SHP77 treated with DMSO at 0.1 percent for 48 hours (cell line): ENCODE measurements at regions not wholly inside any gene's neighbourhood (a gene's known extent, or its start where the extent isn't known, plus 50 kb on each side); places are given as distances from the start of the nearest gene placed in this dataset.
"Not testable (repeated sequence)": the region's sequence is repeated elsewhere in the genome, so short reads cannot be mapped to it uniquely, and the experiment has no call there.

Experiments used
- DNase-seq: peaks from one replicate; lab custom pipeline; 2025; lab: John Stamatoyannopoulos, UW

- DNase-seq = no peak
Observed at GRCh38 chr10:80949785-80950184, 412.1 kb downstream of the SH2D4B start.

DNA sequence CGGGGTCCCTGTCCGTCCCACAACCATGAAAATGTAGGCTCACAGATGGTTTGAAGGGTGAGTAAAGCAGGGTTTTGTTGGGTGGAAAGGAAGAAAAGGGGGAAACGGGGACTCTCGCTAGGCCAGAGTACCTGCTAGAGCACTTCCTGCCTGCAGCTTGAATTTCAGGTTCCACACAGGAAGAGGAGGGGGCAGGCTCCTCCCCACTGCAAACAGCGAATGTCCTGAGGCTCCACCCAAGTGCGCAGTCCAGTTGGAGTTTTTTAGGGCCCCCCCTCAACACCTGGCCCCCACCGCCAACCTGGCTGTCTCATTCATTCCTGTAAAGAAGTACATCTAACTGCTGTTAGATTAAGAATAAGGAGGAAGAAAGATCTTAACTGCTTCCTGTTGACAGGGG is 414.7 kb downstream of the SH2D4B start:
- no peak for DNase-seq

DNA sequence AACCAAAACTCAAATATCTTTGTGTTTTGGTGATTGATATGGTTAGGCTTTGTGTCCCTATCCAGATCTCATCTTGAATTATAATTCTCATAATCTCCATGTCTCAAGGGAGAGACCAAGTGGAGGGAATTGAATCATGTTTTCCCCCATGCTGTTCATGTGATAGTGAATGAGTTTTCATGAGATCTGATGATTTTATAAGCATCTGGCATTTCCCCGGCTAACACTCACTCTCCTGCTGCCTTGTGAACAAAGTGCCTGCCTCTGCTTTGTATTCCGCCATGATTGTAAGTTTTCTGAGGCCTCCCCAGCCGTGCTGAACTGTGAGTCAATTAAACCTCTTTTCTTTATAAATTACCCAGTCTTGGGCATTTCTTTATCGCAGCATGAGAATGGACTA is 419.5 kb downstream of the SH2D4B start:
- DNase-seq = no peak

DNA sequence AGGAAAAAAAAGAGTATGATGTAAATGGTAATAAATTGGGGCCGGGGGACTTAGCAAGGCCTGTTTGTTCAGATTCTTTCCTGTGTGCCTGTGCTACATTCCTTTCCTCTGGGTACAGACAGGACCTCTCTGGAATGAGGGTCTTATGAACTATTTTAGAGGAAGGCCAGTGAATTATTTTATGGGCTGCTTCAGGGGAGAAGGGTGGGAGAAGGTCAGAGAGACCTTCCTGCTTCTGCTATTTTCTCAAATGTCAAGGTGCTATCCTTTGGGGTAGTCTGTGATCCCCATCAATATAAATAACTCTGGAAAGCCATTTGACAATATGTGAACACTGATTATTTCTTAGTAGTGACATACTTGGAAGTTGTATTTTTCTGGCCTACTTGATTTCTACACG is 426.5 kb downstream of the SH2D4B start:
- DNase-seq = no peak

DNA sequence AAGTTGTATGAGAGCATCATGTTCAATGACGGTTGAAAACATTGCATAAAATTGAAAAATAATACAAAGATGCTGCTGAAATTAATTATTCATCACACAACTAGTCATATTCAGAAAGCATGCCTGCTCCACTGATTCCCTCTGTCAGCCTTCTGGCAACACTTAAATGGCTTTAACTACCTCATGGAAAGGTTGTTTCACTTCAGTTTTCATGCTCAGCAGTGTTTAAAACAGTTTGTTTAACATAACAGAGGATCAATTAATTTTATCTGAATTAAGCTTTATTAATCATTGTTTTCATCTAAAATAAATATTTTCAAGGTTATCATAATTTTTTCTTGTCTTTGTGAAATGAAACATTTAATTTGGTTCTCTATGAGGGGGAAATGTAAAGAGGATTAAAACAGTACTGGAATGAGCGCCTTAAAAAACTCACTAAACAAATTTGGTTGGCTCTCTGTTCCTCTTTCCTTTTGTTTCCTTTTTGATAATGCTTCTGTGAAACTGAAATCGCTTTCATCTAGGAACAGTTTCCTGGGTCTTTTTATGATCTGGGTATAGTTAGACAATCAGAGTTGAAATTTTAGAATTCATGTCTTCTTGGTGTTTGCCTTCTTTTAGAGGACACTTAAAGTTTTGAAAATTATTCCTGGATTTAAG is 427.4 kb downstream of the SH2D4B start:
- no peak for DNase-seq

- no peak for DNase-seq
Observed at GRCh38 chr10:80966326-80966986, 428.8 kb downstream of the SH2D4B start.

DNA sequence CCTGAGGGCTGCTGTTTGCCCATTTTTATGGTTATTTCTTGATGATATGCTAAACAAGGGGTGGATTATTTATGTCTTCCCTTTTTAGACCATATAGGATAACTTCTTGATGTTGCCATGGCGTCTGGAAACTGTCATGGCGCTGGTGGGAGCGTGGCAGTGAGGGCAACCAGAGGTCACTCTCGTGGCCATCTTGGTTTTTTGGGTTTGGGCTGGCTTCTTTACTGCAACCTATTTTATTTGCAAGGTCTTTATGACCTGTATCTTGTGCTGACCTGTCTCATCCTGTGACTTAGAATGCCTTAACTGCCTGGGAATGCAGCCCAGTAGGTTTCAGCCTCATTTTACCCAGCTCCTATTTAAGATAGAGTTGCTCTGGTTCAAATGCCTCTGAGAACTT is 429.7 kb downstream of the SH2D4B start:
- DNase-seq = not testable (repeated sequence)

- no peak for DNase-seq
Observed at GRCh38 chr10:80968903-80969302, 431.2 kb downstream of the SH2D4B start.

- DNase-seq = no peak
Observed at GRCh38 chr10:80971461-80971860, 433.8 kb downstream of the SH2D4B start.

DNA sequence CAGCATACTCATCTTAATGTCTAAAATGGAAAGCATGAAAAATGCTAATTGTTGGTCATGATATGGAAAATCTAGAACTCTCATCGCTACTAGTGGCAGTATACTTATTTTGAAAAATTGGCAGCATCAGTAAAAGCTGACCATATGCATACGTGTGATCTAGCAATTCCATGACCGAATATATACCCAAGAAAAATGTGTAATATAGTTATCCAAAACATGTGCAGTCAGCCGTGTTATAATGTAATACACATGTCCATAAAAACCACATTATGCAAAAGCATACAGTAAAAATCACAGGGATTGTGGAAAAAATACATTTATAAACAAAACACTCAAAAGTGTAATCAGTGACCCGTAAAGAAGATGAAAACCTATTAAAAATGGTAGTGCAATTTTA is 439.0 kb downstream of the SH2D4B start:
- no peak for DNase-seq

DNA sequence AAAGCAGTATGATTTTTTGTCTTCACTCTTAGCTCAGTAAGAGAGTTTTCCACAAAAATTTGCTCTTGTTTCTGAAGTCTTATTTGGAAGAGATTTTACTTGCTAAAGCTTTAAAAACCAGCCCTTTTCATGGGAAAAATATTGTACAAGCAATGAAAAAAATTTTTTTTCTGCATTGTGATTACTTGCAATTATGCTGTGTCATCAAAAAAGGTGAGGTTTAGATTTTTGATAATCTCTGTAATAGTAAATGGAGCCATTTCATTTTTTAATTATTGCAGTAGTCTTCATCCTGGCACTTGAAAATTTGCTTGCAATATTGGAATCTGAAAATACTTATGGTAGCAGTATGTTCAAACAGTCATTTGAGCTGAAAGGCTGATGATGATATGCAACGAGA is 447.4 kb downstream of the SH2D4B start:
- no peak for DNase-seq

DNA sequence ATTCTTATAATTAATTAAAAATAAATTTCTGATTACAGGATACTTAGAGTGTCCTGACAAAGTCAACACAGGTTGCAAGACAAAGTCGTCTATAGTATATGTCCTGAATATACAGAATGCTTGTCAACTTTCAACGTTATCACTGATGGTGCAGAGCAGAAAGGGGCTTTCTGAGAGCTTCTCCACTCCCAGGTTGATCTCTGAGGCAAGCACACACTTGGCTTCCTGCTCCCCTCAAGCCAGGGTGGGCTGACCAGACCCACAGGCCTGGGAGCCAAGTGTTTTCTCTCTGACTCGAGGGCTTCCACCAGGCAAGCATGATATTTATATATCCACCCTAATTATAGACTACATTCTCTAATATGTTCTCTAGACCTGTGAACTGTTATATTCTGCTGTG is 448.9 kb downstream of the SH2D4B start:
- no peak for DNase-seq

DNA sequence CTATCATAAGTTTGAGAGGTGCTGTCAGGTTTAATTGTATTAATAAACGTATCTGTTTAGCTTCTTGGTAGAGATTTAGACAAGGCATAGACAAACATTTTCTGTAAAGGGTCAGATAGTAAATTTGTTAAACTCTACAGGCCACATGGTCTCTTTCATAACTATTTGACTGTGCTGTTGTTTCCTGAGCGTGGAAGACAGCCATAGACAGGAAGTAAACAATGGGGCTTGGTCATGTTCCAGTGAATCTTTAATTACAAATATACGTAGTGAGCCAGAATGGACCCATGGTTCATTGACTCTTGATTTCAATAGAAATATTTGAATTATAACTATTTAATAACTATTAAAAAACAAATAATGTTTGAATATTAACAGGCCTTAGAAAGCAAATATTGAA is 451.1 kb downstream of the SH2D4B start:
- DNase-seq = no peak

- DNase-seq = no peak
Observed at GRCh38 chr10:80996615-80997193, 459.0 kb downstream of the SH2D4B start.

GRCh38 chr10:81000781-81001180 is 463.1 kb downstream of the SH2D4B start:
- DNase-seq = no peak

DNA sequence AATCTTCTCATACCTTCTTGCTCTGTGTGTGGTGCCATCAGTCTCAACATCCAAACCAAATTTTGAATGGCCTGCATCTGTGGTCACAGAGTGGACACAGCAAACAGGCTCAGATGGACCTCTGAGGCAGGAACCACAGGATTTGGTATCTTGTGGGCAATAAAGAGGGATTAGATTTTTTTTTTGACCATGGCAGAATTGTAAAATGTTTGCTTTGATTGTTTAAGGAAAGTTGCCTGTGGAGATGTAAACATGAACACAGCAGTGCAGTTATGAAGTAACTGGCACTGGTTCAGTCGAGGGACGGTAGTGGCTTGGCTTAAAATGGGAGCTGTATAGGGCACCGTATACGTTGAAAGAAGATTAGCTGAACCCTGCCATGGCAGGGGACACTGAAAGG is 464.7 kb downstream of the SH2D4B start:
- DNase-seq = no peak

GRCh38 chr10:81007872-81008271 is 470.2 kb downstream of the SH2D4B start:
- DNase-seq = no peak

- DNase-seq = no peak
Observed at GRCh38 chr10:81008726-81009125, 471.0 kb downstream of the SH2D4B start.

GRCh38 chr10:81009296-81009695 is 471.6 kb downstream of the SH2D4B start:
- DNase-seq = no peak

GRCh38 chr10:81013771-81014170 is 476.1 kb downstream of the SH2D4B start:
- no peak for DNase-seq

DNA sequence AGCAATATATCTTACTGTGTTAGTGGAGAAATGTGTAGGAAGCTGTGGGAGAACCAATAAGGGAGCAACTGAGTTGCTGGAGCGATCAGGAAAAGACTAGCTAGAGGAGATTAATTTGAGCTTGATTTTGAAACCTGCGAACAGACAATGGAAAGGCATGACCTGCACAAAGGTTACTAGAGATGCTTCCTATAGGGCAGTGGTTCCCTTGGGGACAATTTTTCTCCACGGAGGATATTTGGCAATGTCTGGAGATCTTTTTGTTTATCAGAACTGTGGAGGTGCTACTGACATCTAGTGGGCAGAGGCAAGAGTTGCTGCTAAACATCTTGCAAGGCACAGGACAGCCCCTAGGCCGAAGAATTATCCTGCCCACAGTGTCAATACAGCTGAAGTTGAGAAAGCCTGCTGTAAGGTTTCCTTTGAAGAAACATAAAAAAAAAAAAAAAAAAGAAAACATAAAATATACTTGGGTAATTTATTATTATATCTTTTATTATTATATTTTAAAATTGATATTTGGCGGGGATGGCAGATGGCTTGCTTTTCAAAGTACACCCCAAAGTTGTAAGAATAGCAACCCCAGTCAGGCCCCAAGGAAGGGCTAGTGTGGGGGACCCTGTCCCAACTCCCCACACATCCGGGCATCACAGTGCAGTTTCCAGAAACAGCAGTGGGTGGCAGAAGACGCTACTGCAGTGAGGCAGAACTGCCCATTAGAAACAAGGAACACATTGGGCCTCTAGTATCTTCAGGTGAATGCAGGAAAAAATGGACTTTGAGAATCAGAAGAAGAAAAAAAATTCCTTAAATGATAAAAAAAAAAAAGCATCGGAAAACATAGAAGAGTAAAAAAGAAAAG is 481.6 kb downstream of the SH2D4B start:
- DNase-seq = peak; percentile 6

DNA sequence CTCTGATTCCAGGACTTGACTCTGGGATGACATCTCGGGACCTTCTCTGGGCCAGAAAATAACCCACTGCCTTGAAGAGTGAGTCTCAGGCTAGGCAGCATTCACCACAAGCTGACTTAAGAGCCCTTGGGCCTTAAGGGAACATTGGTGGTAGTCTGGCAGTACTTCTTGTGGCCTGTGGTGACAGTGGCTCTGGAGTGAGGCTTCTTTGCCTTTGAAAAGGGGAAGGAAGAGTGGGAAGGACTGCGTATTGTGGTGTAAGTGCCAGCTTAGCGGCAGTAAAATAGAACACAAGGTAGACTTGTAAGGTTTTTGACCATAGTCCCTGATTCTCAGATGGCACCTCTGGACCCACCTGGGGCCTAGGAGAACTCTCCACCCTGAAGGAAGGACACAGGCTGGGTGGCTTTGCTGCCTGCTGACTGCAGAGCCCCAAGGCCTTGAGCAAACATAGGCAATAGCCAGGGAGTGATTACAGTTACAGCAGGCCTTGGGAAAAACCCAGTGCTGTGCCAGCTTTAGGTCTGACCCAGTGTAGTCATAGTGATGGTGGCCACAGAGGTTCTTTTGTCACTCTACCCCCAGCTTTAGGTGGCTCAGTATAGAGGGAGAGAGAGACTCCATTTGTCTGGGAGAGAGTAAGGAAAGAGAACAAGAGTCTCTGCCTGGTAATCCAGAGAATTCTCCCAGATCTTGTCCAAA is 483.9 kb downstream of the SH2D4B start:
- no peak for DNase-seq
